ENCODE measurements at regions not wholly inside any gene's neighbourhood (a gene's known extent, or its start where the extent isn't known, plus 50 kb on each side); places are given as distances from the start of the nearest gene placed in this dataset.

DNA sequence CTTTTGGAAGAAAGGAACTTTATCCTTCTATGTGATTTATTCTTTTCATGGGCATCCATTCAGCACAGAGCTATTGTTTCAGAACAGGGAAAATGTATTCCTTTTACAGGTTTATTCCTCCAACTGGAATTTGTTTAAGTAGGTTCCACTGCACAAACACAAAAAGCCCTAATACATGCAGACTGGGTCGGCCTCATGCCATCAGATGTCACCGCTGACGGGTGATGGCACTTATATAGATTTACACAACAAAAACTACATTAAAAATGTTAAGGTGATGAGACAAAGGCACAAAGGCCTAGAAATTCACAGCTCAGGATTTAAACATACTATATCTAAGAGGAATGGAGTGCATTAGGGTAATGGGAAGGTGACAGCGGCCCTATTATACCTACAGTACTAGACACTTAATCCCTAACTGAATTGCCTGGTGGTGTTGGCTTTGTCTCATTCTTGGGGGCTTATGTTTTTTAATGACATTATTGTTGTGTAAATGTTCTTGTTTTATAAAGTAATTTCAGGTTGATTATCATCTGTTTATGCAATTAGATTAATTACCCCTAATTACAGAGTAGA lies 276.4 kb upstream of the PSMD7 start:
- H3K9me3 ChIP-seq (ENCODE audit: control insufficient read depth, insufficient read depth, low read length), result no peaks in the 10 kb centered on the region
- H3F3A ChIP-seq (ENCODE audit: control insufficient read depth, insufficient read depth), result no peaks in the 10 kb centered on the region
- no peak overlapping the region for H3K4me3 ChIP-seq (ENCODE audit: low read length)
- no peaks in the 10 kb centered on the region for H3K4me1 ChIP-seq (ENCODE audit: control insufficient read depth, low read length)
- TF ChIP-seq, protein P1, sequence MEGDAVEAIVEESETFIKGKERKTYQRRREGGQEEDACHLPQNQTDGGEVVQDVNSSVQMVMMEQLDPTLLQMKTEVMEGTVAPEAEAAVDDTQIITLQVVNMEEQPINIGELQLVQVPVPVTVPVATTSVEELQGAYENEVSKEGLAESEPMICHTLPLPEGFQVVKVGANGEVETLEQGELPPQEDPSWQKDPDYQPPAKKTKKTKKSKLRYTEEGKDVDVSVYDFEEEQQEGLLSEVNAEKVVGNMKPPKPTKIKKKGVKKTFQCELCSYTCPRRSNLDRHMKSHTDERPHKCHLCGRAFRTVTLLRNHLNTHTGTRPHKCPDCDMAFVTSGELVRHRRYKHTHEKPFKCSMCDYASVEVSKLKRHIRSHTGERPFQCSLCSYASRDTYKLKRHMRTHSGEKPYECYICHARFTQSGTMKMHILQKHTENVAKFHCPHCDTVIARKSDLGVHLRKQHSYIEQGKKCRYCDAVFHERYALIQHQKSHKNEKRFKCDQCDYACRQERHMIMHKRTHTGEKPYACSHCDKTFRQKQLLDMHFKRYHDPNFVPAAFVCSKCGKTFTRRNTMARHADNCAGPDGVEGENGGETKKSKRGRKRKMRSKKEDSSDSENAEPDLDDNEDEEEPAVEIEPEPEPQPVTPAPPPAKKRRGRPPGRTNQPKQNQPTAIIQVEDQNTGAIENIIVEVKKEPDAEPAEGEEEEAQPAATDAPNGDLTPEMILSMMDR (IDR thresholded peaks at IDR 0.05; ENCODE audit: low read depth, low read length, poor library complexity, severe bottlenecking), result no peak
- no peak for TF ChIP-seq EZH2phosphoT487 (IDR thresholded peaks at IDR 0.05; ENCODE audit: borderline replicate concordance, low read length)
- no peaks in the 10 kb centered on the region for H3K27me3 ChIP-seq (ENCODE audit: control insufficient read depth, low read length)
- no peak overlapping the region for H3K27ac ChIP-seq (ENCODE audit: low read depth, low read length)
- no peaks in the 10 kb centered on the region for H4K20me1 ChIP-seq (ENCODE audit: control insufficient read depth, insufficient read depth, low read depth, low read length)
- no peak overlapping the region for H3K4me2 ChIP-seq (ENCODE audit: low read length)
- no peaks in the 10 kb centered on the region for H3K9me2 ChIP-seq (replicated peaks; ENCODE audit: control insufficient read depth, low read length)
- no peaks in the 10 kb centered on the region for H3K36me3 ChIP-seq (ENCODE audit: control insufficient read depth, low read length)
- no peaks in the 10 kb centered on the region for H3K79me2 ChIP-seq (ENCODE audit: control insufficient read depth, low read length)

DNA sequence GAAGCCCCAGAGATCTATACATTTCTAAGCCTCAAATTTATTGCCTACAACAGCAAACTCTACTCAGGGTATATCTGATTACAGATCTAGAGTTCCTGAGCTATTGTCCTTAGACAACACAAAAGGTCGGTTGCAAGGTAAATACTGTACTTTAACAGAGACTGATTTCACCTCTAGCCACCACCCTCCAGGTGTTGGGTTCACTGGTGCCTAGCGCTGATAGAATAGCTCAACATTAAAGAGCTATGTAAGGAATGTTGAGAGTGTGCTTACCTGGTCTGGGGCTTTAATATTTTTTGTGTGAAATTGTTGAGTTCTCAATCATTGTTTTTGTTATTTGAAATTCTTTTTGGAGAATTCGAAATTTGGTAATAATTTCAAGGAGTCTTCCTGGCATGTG lies 277.0 kb upstream of the PSMD7 start:
- no peak overlapping the region for H3K4me2 ChIP-seq (ENCODE audit: low read length)
- H3K9me3 ChIP-seq (ENCODE audit: control insufficient read depth, insufficient read depth, low read length), result no peaks in the 10 kb centered on the region
- no peaks in the 10 kb centered on the region for H3K27me3 ChIP-seq (ENCODE audit: control insufficient read depth, low read length)
- H3F3A ChIP-seq (ENCODE audit: control insufficient read depth, insufficient read depth), result no peaks in the 10 kb centered on the region
- no peak for TF ChIP-seq EZH2phosphoT487 (IDR thresholded peaks at IDR 0.05; ENCODE audit: borderline replicate concordance, low read length)
- TF ChIP-seq, protein P1 (IDR thresholded peaks at IDR 0.05; ENCODE audit: low read depth, low read length, poor library complexity, severe bottlenecking), result no peak
- no peaks in the 10 kb centered on the region for H3K4me1 ChIP-seq (ENCODE audit: control insufficient read depth, low read length)
- no peaks in the 10 kb centered on the region for H3K79me2 ChIP-seq (ENCODE audit: control insufficient read depth, low read length)
- H3K27ac ChIP-seq (ENCODE audit: low read depth, low read length), result no peak overlapping the region
- H3K9me2 ChIP-seq (replicated peaks; ENCODE audit: control insufficient read depth, low read length), result no peaks in the 10 kb centered on the region
- no peaks in the 10 kb centered on the region for H4K20me1 ChIP-seq (ENCODE audit: control insufficient read depth, insufficient read depth, low read depth, low read length)
- H3K4me3 ChIP-seq (ENCODE audit: low read length), result no peak overlapping the region
- no peaks in the 10 kb centered on the region for H3K36me3 ChIP-seq (ENCODE audit: control insufficient read depth, low read length)

DNA sequence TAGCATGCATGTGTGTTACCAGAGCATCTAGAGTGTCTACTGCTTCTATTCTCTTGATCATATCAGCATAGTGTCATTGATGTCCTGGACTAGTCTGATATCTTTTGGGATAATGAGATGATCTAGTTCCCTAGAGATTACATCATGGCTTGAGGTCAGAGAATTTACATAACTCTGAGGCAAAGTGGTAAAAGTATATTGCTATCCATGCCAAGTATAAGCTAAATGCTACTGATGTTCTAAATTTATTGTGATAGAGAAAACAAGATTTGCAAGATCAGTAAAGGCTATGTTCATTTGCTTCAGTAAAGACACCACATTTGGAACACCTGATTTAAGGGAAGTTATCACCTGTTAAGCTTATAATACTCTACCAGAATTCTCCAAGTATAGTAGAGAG lies 280.7 kb upstream of the PSMD7 start:
- no peak overlapping the region for H3K27ac ChIP-seq (ENCODE audit: low read depth, low read length)
- H3K4me1 ChIP-seq (ENCODE audit: control insufficient read depth, low read length), result no peaks in the 10 kb centered on the region
- no peaks in the 10 kb centered on the region for H3K9me3 ChIP-seq (ENCODE audit: control insufficient read depth, insufficient read depth, low read length)
- no peaks in the 10 kb centered on the region for H3K36me3 ChIP-seq (ENCODE audit: control insufficient read depth, low read length)
- H3F3A ChIP-seq (ENCODE audit: control insufficient read depth, insufficient read depth), result no peaks in the 10 kb centered on the region
- no peak overlapping the region for H3K4me2 ChIP-seq (ENCODE audit: low read length)
- H3K27me3 ChIP-seq (ENCODE audit: control insufficient read depth, low read length), result no peaks in the 10 kb centered on the region
- H4K20me1 ChIP-seq (ENCODE audit: control insufficient read depth, insufficient read depth, low read depth, low read length), result no peaks in the 10 kb centered on the region
- no peaks in the 10 kb centered on the region for H3K9me2 ChIP-seq (replicated peaks; ENCODE audit: control insufficient read depth, low read length)
- no peak overlapping the region for H3K4me3 ChIP-seq (ENCODE audit: low read length)
- H3K79me2 ChIP-seq (ENCODE audit: control insufficient read depth, low read length), result no peaks in the 10 kb centered on the region
- TF ChIP-seq, protein P1 (IDR thresholded peaks at IDR 0.05; ENCODE audit: low read depth, low read length, poor library complexity, severe bottlenecking), result no peak
- no peak for TF ChIP-seq EZH2phosphoT487 (IDR thresholded peaks at IDR 0.05; ENCODE audit: borderline replicate concordance, low read length)

Data from DOHH2 (cell line).